Glutamatergic neuron (in vitro differentiated cells): ENCODE measurements at regions not wholly inside any gene's neighbourhood (a gene's known extent, or its start where the extent isn't known, plus 50 kb on each side); places are given as distances from the start of the nearest gene placed in this dataset.

Source experiments
- DNase-seq: peaks from one replicate; pipeline ENCODE4 v3.0.0; 2022
- H3K27ac Mint-ChIP-seq: one replicate; pipeline ENCODE4 v1.8.0; 2020; ENCODE audit warnings: mild to moderate bottlenecking, mixed read lengths, inconsistent platforms; ENCODE audit not compliant: unreplicated experiment
- H3K27me3 Mint-ChIP-seq: one replicate; pipeline ENCODE4 v1.8.0; 2020; ENCODE audit warnings: mild to moderate bottlenecking, moderate library complexity, mixed read lengths, inconsistent platforms; ENCODE audit not compliant: unreplicated experiment
- H3K36me3 Mint-ChIP-seq: one replicate; pipeline ENCODE4 v1.8.0; 2020; ENCODE audit warnings: mild to moderate bottlenecking, mixed read lengths, inconsistent platforms; ENCODE audit not compliant: unreplicated experiment
- H3K4me1 Mint-ChIP-seq: one replicate; pipeline ENCODE4 v1.8.0; 2020; ENCODE audit warnings: mild to moderate bottlenecking, low read depth, mixed read lengths, inconsistent platforms; ENCODE audit not compliant: unreplicated experiment
- H3K4me3 Mint-ChIP-seq: one replicate; pipeline ENCODE4 v1.8.0; 2020; ENCODE audit warnings: mild to moderate bottlenecking, mixed read lengths, inconsistent platforms; ENCODE audit not compliant: unreplicated experiment
- H3K9me3 Mint-ChIP-seq: one replicate; pipeline ENCODE4 v1.8.0; 2020; ENCODE audit warnings: mild to moderate bottlenecking, moderate library complexity, mixed read lengths, inconsistent platforms; ENCODE audit not compliant: unreplicated experiment
- TF ChIP-seq, protein P1 (sequence below): fragments of 200-600 bp; sonication (generic); IDR thresholded peaks from one replicate; pipeline ENCODE4 v1.5.0; 2021; ENCODE audit not compliant: partially characterized antibody, unreplicated experiment

DNA sequence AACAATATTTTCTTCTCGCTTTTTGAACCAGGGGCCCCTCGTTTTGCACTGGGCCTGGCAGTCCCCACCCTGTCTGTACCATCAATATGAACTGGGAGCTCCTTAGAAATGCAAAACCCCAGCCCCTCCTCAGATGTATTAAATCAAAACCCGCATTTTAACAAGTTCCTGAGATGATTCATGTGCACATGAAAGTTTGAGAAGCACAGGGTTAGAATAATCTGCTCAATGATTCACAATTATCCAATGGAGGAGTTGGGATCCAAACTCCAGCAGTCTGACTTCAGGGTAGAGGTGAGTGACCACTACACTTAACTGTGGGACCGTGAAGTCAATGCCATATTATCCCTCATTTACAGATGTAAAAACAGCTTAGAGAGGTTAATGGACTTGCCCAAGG lies 256.4 kb downstream of the IGSF11 start:
- Mint-ChIP-seq H3K4me3 (no peak overlapping the region), H3K27ac (no peak overlapping the region), H3K27me3 (no peaks in the 10 kb centered on the region), H3K9me3 (no peaks in the 10 kb centered on the region), H3K4me1 (no peaks in the 10 kb centered on the region), H3K36me3 (no peaks in the 10 kb centered on the region)
- DNase-seq, result no peak
- TF ChIP-seq, protein P1, sequence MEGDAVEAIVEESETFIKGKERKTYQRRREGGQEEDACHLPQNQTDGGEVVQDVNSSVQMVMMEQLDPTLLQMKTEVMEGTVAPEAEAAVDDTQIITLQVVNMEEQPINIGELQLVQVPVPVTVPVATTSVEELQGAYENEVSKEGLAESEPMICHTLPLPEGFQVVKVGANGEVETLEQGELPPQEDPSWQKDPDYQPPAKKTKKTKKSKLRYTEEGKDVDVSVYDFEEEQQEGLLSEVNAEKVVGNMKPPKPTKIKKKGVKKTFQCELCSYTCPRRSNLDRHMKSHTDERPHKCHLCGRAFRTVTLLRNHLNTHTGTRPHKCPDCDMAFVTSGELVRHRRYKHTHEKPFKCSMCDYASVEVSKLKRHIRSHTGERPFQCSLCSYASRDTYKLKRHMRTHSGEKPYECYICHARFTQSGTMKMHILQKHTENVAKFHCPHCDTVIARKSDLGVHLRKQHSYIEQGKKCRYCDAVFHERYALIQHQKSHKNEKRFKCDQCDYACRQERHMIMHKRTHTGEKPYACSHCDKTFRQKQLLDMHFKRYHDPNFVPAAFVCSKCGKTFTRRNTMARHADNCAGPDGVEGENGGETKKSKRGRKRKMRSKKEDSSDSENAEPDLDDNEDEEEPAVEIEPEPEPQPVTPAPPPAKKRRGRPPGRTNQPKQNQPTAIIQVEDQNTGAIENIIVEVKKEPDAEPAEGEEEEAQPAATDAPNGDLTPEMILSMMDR, result no peak

DNA sequence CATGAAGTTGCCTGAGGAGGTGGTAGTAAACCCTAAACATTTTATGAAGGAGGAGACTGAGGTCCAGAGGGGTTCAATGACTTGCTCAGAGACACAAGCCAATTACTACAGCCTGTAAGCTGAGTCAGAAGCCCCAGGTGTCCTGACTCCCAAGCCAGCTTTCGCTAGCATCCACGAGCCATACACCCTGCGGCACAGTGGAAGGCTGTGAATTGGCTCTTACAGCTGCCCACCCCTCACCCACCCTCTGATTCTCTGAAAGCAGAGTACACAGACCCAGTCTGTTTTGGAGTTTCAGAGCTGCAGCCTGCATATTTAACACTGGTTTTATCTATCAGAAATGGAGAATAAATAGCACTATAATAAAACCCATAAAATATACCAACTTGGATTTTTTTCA lies 253.4 kb downstream of the IGSF11 start:
- TF ChIP-seq, protein P1, result no peak
- H3K36me3 Mint-ChIP-seq, result no peaks in the 10 kb centered on the region
- no peak for DNase-seq
- no peaks in the 10 kb centered on the region for H3K9me3 Mint-ChIP-seq
- no peak overlapping the region for H3K27ac Mint-ChIP-seq
- H3K4me3 Mint-ChIP-seq, result no peak overlapping the region
- H3K4me1 Mint-ChIP-seq, result no peaks in the 10 kb centered on the region
- no peaks in the 10 kb centered on the region for H3K27me3 Mint-ChIP-seq

DNA sequence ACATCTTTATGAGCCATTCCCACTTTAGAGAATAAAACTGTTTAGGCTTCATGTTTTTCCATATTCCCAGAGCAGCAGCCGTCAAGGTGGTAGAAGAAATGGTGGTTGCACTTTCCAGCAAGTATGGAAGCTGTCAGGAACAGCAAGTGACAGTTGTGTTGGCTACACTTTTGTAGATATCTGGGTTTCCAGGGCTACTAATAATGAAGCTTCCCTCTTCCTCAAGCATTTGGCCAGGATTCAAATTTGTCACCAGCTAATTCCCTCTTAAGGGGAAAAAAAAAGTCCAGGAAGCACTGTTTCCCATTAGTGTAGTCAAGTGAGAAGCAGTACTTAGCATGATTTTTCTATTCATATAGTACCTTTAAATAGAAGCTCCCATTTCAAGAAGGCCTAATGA lies 252.8 kb downstream of the IGSF11 start:
- Mint-ChIP-seq H3K27me3 (no peaks in the 10 kb centered on the region), H3K36me3 (no peaks in the 10 kb centered on the region)
- no peak for DNase-seq

DNA sequence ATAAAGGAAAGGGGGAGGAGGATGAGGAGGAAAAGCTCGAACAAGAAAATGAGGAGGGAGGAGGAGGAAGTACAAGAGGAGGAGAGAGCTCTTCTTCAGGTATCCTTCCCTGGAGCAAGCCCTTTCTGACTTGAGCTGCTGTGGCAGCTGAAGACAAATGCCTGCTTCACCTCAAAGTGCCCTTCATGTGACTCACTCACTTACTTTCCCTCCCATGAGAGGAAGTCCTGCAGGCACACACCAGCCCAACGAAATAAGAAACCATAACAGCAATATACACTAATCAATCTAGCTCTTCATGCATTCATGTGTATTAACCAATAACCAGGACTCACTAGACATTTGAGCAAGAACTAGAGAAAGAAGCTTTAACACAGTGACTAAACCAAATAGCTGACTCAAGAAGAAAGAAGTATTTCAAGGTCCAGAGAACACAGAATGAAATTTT lies 251.9 kb downstream of the IGSF11 start:
- Mint-ChIP-seq H3K36me3 (no peaks in the 10 kb centered on the region), H3K4me1 (no peaks in the 10 kb centered on the region), H3K27me3 (no peaks in the 10 kb centered on the region), H3K9me3 (no peaks in the 10 kb centered on the region), H3K4me3 (no peak overlapping the region), H3K27ac (no peak overlapping the region)
- TF ChIP-seq, protein P1, result no peak
- no peak for DNase-seq

More for the DNA sequence above, 252.8 kb downstream of the IGSF11 start:
- no peak overlapping the region for H3K27ac Mint-ChIP-seq
- H3K9me3 Mint-ChIP-seq, result no peaks in the 10 kb centered on the region
- TF ChIP-seq, protein P1, result no peak
- no peak overlapping the region for H3K4me3 Mint-ChIP-seq
- H3K4me1 Mint-ChIP-seq, result no peaks in the 10 kb centered on the region

DNA sequence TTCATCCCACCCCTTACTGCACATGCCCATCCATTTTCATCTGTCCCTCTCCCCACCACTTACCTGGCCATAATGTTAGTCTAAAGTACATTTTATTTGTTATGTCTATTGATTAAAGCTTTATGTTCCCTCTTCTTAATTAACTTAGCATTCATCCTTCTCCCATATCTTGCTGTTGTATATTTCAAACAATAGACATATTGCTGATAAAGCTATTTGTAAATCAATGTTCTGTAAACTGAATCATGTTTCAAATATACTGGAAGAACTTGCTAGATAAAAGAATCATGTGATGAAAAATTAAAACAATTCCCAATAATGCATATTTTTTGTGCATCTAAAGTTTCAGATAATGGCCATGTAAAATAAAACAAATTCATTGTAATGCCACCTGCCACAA lies 249.2 kb downstream of the IGSF11 start:
- Mint-ChIP-seq H3K4me3 (no peak overlapping the region), H3K4me1 (no peaks in the 10 kb centered on the region), H3K36me3 (no peaks in the 10 kb centered on the region), H3K9me3 (no peaks in the 10 kb centered on the region), H3K27ac (no peak overlapping the region), H3K27me3 (no peaks in the 10 kb centered on the region)
- DNase-seq, result no peak
- TF ChIP-seq, protein P1, result no peak
